Liver (tissue), 8 donors: ENCODE measurements at regions not wholly inside any gene's neighbourhood (a gene's known extent, or its start where the extent isn't known, plus 50 kb on each side); places are given as distances from the start of the nearest gene placed in this dataset.

Experiments used
- DNase-seq: peaks from one replicate; pipeline ENCODE4 v3.0.0-alpha.2; 2017; ENCODE audit warnings: low spot score
- H3K27ac ChIP-seq, 2 donors: one replicate each; pipeline ENCODE4 v1.7.0; 2013; ENCODE audit warnings: inconsistent platforms in 2 of 2, low read length in 2 of 2, control low read depth in 1 of 2, low read depth in 1 of 2, mild to moderate bottlenecking in 1 of 2
- H3K27me3 ChIP-seq, 4 donors: one replicate each; pipeline versions ENCODE4 v1.6.1 to v1.7.0; 2013; ENCODE audit warnings: low read length in 3 of 4, inconsistent platforms in 1 of 4, mild to moderate bottlenecking in 1 of 4, moderate library complexity in 1 of 4; ENCODE audit not compliant: control insufficient read depth in 4 of 4, insufficient read depth in 4 of 4
- H3K36me3 ChIP-seq, 4 donors: one replicate each; pipeline versions ENCODE4 v1.6.1 to v1.7.0; 2013; ENCODE audit warnings: low read length in 3 of 4, mild to moderate bottlenecking in 3 of 4, low read depth in 1 of 4, moderate library complexity in 1 of 4; ENCODE audit not compliant: control insufficient read depth in 4 of 4, insufficient read depth in 3 of 4
- H3K4me1 ChIP-seq, 4 donors: one replicate each; pipeline versions ENCODE4 v1.6.1 to v1.7.0; 2013; ENCODE audit warnings: low read length in 3 of 4, mild to moderate bottlenecking in 3 of 4, moderate library complexity in 1 of 4; ENCODE audit not compliant: control insufficient read depth in 4 of 4, insufficient read depth in 4 of 4
- H3K4me3 ChIP-seq, 3 donors: one replicate each; pipeline versions ENCODE4 v1.6.1 to v1.7.0; 2013; ENCODE audit warnings: low read length in 3 of 3, control low read depth in 1 of 3, low read depth in 1 of 3, mild to moderate bottlenecking in 1 of 3
- H3K9ac ChIP-seq, 2 donors: one replicate each; pipeline ENCODE4 v1.7.0; 2013; ENCODE audit warnings: low read length in 2 of 2, mild to moderate bottlenecking in 2 of 2, moderate library complexity in 2 of 2, control low read depth in 1 of 2, low read depth in 1 of 2
- H3K9me3 ChIP-seq, 4 donors: one replicate each; pipeline versions ENCODE4 v1.6.1 to v1.7.0; 2013; ENCODE audit warnings: low read length in 3 of 4; ENCODE audit not compliant: control insufficient read depth in 4 of 4
- ATF3 ChIP-seq: IDR thresholded peaks from 2 replicates; pipeline ENCODE4 v1.6.1; 2016; ENCODE audit warnings: antibody characterized with exemption
- CTCF ChIP-seq: fragments of 150-350 bp; IDR thresholded peaks from 2 replicates; pipeline ENCODE4 v1.5.1; 2017; ENCODE audit warnings: improper control_type of control experiment, low read depth, low read length; ENCODE audit not compliant: missing input control
- EGR1 ChIP-seq, 2 donors: IDR thresholded peaks; 2 replicates each; pipeline ENCODE4 v1.6.1; 2016 to 2018; ENCODE audit warnings: antibody characterized with exemption in 2 of 2, low read depth in 2 of 2
- FOXA1 ChIP-seq: IDR thresholded peaks from 2 replicates; pipeline ENCODE4 v1.6.1; 2016; ENCODE audit warnings: antibody characterized with exemption
- FOXA2 ChIP-seq: IDR thresholded peaks from 2 replicates; pipeline ENCODE4 v1.6.1; 2016; ENCODE audit warnings: antibody characterized with exemption
- GABPA ChIP-seq, 2 donors: IDR thresholded peaks in 1 of 2; conservative IDR thresholded peaks in 1 of 2; 2 replicates each; pipeline ENCODE4 v1.6.1; 2016; ENCODE audit warnings: antibody characterized with exemption in 2 of 2, mild to moderate bottlenecking in 1 of 2, moderate library complexity in 1 of 2
- HNF4A ChIP-seq, 2 donors: conservative IDR thresholded peaks; 2 replicates each; pipeline ENCODE4 v1.6.1; 2016; ENCODE audit warnings: antibody characterized with exemption in 2 of 2, mild to moderate bottlenecking in 2 of 2
- JUND ChIP-seq, 2 donors: IDR thresholded peaks; 2 replicates each; pipeline ENCODE4 v1.6.1; 2016; ENCODE audit warnings: antibody characterized with exemption in 2 of 2
- MAX ChIP-seq: IDR thresholded peaks from 2 replicates; pipeline ENCODE4 v1.6.1; 2016; ENCODE audit warnings: antibody characterized with exemption
- NR2F2 ChIP-seq: IDR thresholded peaks from 2 replicates; pipeline ENCODE4 v1.6.1; 2016; ENCODE audit warnings: antibody characterized with exemption
- REST ChIP-seq: IDR thresholded peaks from 2 replicates; pipeline ENCODE4 v1.6.1; 2016; ENCODE audit warnings: antibody characterized with exemption, mild to moderate bottlenecking
- RXRA ChIP-seq, 2 donors: IDR thresholded peaks; 2 replicates each; pipeline ENCODE4 v1.6.1; 2017 to 2018; ENCODE audit warnings: antibody characterized with exemption in 2 of 2, mild to moderate bottlenecking in 1 of 2
- SP1 ChIP-seq: IDR thresholded peaks from 2 replicates; pipeline ENCODE4 v1.6.1; 2018; ENCODE audit warnings: antibody characterized with exemption, mild to moderate bottlenecking
- TAF1 ChIP-seq: conservative IDR thresholded peaks from 2 replicates; pipeline ENCODE4 v1.6.1; 2016; ENCODE audit warnings: antibody characterized with exemption, mild to moderate bottlenecking
- YY1 ChIP-seq: IDR thresholded peaks from 2 replicates; pipeline ENCODE4 v1.6.1; 2016; ENCODE audit warnings: antibody characterized with exemption, mild to moderate bottlenecking
- ZBTB33 ChIP-seq: IDR thresholded peaks from 2 replicates; pipeline ENCODE4 v1.6.1; 2016; ENCODE audit warnings: antibody characterized with exemption
- WGBS: extraction: QIAGEN DNeasy Blood & Tissue Kit; methylation state at CpG from one replicate; pipeline ENCODE4 v1.1.7; 2013; 5-methylcytosine and 5-hydroxymethylcytosine counted together
- donor health status: healthy.
- donor health status: healthy.
- donor health status: healthy.
- donor health status: healthy.
- donor health status: healthy.

- Histone ChIP-seq H3K4me1 (no peaks in the 10 kb centered on the region), H3K9me3 (peaks cover 0 to under 1% (median under 1%) of the 10 kb centered on the region in 4 donors), H3K9ac (no peak overlapping the region), H3K27ac (no peak overlapping the region), H3K4me3 (no peak overlapping the region), H3K27me3 (peaks cover 0 to 5% (median 0%) of the 10 kb centered on the region in 4 donors), H3K36me3 (no peaks in the 10 kb centered on the region)
- WGBS = 76% methylated on average over 6 of the region's 6 CpGs
- TF ChIP-seq EGR1 (IDR thresholded peaks at IDR 0.05; ENCODE audit: low read depth in 2 of 2) (no peak), YY1 (no peak), HNF4A (conservative IDR thresholded peaks at IDR 0.05) (no peak), NR2F2 (no peak), MAX (no peak), ATF3 (no peak), FOXA1 (no peak), GABPA (IDR thresholded peaks at IDR 0.05 in 1 of 2, conservative IDR thresholded peaks at IDR 0.05 in 1 of 2) (no peak), RXRA (IDR thresholded peaks at IDR 0.05) (no peak), ZBTB33 (no peak), SP1 (no peak)
- DNase-seq = no peak
These were observed 154.8 kb upstream of the APCDD1 start for GRCh38 chr18:10299643-10300042.

- WGBS = 76% methylated on average over 7 of the region's 7 CpGs
- H3K4me3 ChIP-seq = no peak overlapping the region
- H3K9ac ChIP-seq = no peak overlapping the region
- no peaks in the 10 kb centered on the region for H3K4me1 ChIP-seq
- H3K9me3 ChIP-seq = peaks cover 0 to 3% (median 1%) of the 10 kb centered on the region in 4 donors
- H3K36me3 ChIP-seq = no peaks in the 10 kb centered on the region
- TF ChIP-seq FOXA2 = no peak
- no peak for TF ChIP-seq GABPA (IDR thresholded peaks at IDR 0.05 in 1 of 2, conservative IDR thresholded peaks at IDR 0.05 in 1 of 2)
- no peak for TF ChIP-seq REST
- no peak for TF ChIP-seq ATF3
- no peak for TF ChIP-seq TAF1
- TF ChIP-seq JUND (IDR thresholded peaks at IDR 0.05) = no peak
- no peak for TF ChIP-seq RXRA (IDR thresholded peaks at IDR 0.05)
- TF ChIP-seq CTCF = no peak
- no peak overlapping the region for H3K27ac ChIP-seq
- DNase-seq = no peak
- H3K27me3 ChIP-seq = no peaks in the 10 kb centered on the region
These were observed 153.7 kb upstream of the APCDD1 start for GRCh38 chr18:10300739-10301138.
